DOHH2 (cell line): ENCODE measurements at regions not wholly inside any gene's neighbourhood (a gene's known extent, or its start where the extent isn't known, plus 50 kb on each side); places are given as distances from the start of the nearest gene placed in this dataset.

Experiments
- H3F3A ChIP-seq: fragments of 200-600 bp; sonication (generic), shearing (Covaris generic); 2 replicates; pipeline ENCODE4 v1.6.0; 2016; ENCODE audit warnings: antibody characterized with exemption, mild to moderate bottlenecking; ENCODE audit not compliant: control insufficient read depth, insufficient read depth
- H3K27ac ChIP-seq: fragments of 200-600 bp; sonication (generic); 2 replicates; pipeline ENCODE4 v1.5.1; 2014; ENCODE audit warnings: low read depth, mild to moderate bottlenecking, low read length, moderate library complexity
- H3K27me3 ChIP-seq: fragments of 200-600 bp; sonication (generic); 2 replicates; pipeline ENCODE4 v1.6.1; 2014; ENCODE audit warnings: mild to moderate bottlenecking, low read length, mixed read lengths; ENCODE audit not compliant: control insufficient read depth
- H3K36me3 ChIP-seq: fragments of 200-600 bp; sonication (generic); 2 replicates; pipeline ENCODE4 v1.6.1; 2014; ENCODE audit warnings: mild to moderate bottlenecking, low read length, moderate library complexity, mixed read lengths; ENCODE audit not compliant: control insufficient read depth
- H3K4me1 ChIP-seq: fragments of 200-600 bp; sonication (generic); 2 replicates; pipeline ENCODE4 v1.6.1; 2014; ENCODE audit warnings: mild to moderate bottlenecking, low read length, mixed read lengths; ENCODE audit not compliant: control insufficient read depth
- H3K4me2 ChIP-seq: fragments of 200-600 bp; sonication (generic); 2 replicates; pipeline ENCODE4 v1.6.0; 2014; ENCODE audit warnings: mild to moderate bottlenecking, low read length, moderate library complexity
- H3K4me3 ChIP-seq: fragments of 200-600 bp; sonication (generic); 2 replicates; pipeline ENCODE4 v1.5.1; 2014; ENCODE audit warnings: mild to moderate bottlenecking, low read length, mixed read lengths
- H3K79me2 ChIP-seq: fragments of 200-600 bp; sonication (generic); 2 replicates; pipeline ENCODE4 v1.6.1; 2014; ENCODE audit warnings: mild to moderate bottlenecking, low read length, mixed read lengths; ENCODE audit not compliant: control insufficient read depth
- H3K9me2 ChIP-seq: fragments of 200-600 bp; sonication (generic); replicated peaks from 2 replicates; pipeline ENCODE4 v1.6.1; 2014; ENCODE audit warnings: mild to moderate bottlenecking, low read length, mixed read lengths; ENCODE audit not compliant: control insufficient read depth
- H3K9me3 ChIP-seq: fragments of 200-600 bp; sonication (generic); 2 replicates; pipeline ENCODE4 v1.6.1; 2014; ENCODE audit warnings: antibody characterized with exemption, low read length, mixed read lengths; ENCODE audit not compliant: control insufficient read depth, insufficient read depth
- H4K20me1 ChIP-seq: fragments of 200-600 bp; sonication (generic); 2 replicates; pipeline ENCODE4 v1.6.0; 2014; ENCODE audit warnings: low read depth, mild to moderate bottlenecking, antibody characterized with exemption, low read length, moderate library complexity; ENCODE audit not compliant: control insufficient read depth, insufficient read depth
- CTCF ChIP-seq: fragments of 200-600 bp; sonication (generic); IDR thresholded peaks from one replicate; pipeline ENCODE4 v1.5.1; 2014; ENCODE audit warnings: antibody characterized with exemption, mild to moderate bottlenecking, low read depth, low read length; ENCODE audit not compliant: poor library complexity, severe bottlenecking
- EZH2phosphoT487 ChIP-seq: fragments of 200-600 bp; sonication (generic); IDR thresholded peaks from 2 replicates; pipeline ENCODE4 v1.6.1; 2017; ENCODE audit warnings: borderline replicate concordance, mild to moderate bottlenecking, antibody characterized with exemption, low read length, moderate library complexity, mixed read lengths

- Histone ChIP-seq H3K36me3 (no peaks in the 10 kb centered on the region), H3K4me2 (no peak overlapping the region), H3K9me2 (no peaks in the 10 kb centered on the region), H3K79me2 (no peaks in the 10 kb centered on the region), H3F3A (no peaks in the 10 kb centered on the region), H3K27ac (no peak overlapping the region), H3K27me3 (no peaks in the 10 kb centered on the region), H3K9me3 (peaks cover 3% of the 10 kb centered on the region; the same call in 1 of the 2 replicates), H4K20me1 (no peaks in the 10 kb centered on the region), H3K4me3 (no peak overlapping the region), H3K4me1 (no peaks in the 10 kb centered on the region)
- TF ChIP-seq CTCF (no peak), EZH2phosphoT487 (no peak)
Observed at GRCh38 chr3:87977765-87978164, 81.0 kb downstream of the CGGBP1 start.

DNA sequence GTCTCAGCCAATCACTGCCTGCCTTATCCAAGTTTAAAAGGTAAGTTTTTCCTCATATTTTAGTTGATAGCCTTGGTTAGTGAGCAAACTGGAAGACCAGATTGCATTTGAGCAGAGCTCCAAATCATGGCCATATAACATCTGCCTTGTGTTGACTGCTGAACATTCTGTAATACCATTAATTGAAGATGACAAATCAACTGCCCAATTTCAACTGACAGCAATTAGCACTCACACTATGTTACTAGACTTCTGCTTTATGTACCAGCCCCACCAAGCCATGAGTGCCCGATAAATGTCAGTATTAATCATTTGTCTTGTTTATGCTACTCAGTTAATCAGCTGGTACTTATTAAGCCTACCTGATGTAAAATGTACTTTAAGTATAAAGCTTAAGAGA lies 83.1 kb downstream of the CGGBP1 start:
- Histone ChIP-seq H3K79me2 (no peaks in the 10 kb centered on the region), H3K27ac (no peak overlapping the region), H3K9me3 (peaks cover 3% of the 10 kb centered on the region; the same call in 1 of the 2 replicates), H4K20me1 (no peaks in the 10 kb centered on the region), H3K4me3 (no peak overlapping the region), H3K4me1 (no peaks in the 10 kb centered on the region), H3K36me3 (no peaks in the 10 kb centered on the region), H3F3A (no peaks in the 10 kb centered on the region), H3K27me3 (no peaks in the 10 kb centered on the region), H3K9me2 (no peaks in the 10 kb centered on the region), H3K4me2 (no peak overlapping the region)
- TF ChIP-seq EZH2phosphoT487, result no peak
- no peak for TF ChIP-seq CTCF

- no peak overlapping the region for H3K27ac ChIP-seq
- H4K20me1 ChIP-seq, result no peaks in the 10 kb centered on the region
- no peaks in the 10 kb centered on the region for H3K9me3 ChIP-seq
- H3K4me3 ChIP-seq, result no peak overlapping the region
- no peaks in the 10 kb centered on the region for H3K27me3 ChIP-seq
- H3K4me2 ChIP-seq, result no peak overlapping the region
- H3F3A ChIP-seq, result no peaks in the 10 kb centered on the region
- H3K79me2 ChIP-seq, result no peaks in the 10 kb centered on the region
- no peaks in the 10 kb centered on the region for H3K4me1 ChIP-seq
- H3K36me3 ChIP-seq, result no peaks in the 10 kb centered on the region
- H3K9me2 ChIP-seq, result no peaks in the 10 kb centered on the region
- TF ChIP-seq EZH2phosphoT487, result no peak
- TF ChIP-seq CTCF, result no peak
Observed at GRCh38 chr3:87973906-87974305, 84.9 kb downstream of the CGGBP1 start.

DNA sequence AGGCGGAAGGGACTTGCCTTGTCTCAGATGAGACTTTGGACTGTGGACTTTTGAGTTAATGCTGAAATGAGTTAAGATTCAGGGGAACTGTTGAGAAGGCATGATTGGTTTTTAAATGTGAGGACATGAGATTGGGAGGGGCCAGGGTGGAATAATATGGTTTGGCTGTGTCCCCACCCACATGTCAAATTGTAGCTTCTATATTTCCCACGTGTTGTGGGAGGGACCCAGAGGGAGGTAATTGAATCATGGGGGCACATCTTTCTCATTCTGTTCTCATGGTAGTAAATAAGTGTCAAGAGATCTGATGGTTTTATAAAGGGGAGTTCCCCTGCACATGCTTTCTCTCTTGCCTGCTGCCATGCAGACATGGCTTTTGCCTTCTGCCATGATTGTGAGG lies 89.2 kb downstream of the CGGBP1 start:
- TF ChIP-seq CTCF (no peak), EZH2phosphoT487 (no peak)
- no peaks in the 10 kb centered on the region for H3F3A ChIP-seq
- H3K4me1 ChIP-seq, result no peaks in the 10 kb centered on the region
- H3K9me2 ChIP-seq, result no peaks in the 10 kb centered on the region
- no peaks in the 10 kb centered on the region for H3K79me2 ChIP-seq
- no peaks in the 10 kb centered on the region for H3K36me3 ChIP-seq
- H3K9me3 ChIP-seq, result no peaks in the 10 kb centered on the region
- no peak overlapping the region for H3K4me2 ChIP-seq
- no peak overlapping the region for H3K27ac ChIP-seq
- no peaks in the 10 kb centered on the region for H3K27me3 ChIP-seq
- H4K20me1 ChIP-seq, result no peaks in the 10 kb centered on the region
- H3K4me3 ChIP-seq, result no peak overlapping the region
